SK-N-MC (cell line): ENCODE measurements at regions not wholly inside any gene's neighbourhood (a gene's known extent, or its start where the extent isn't known, plus 50 kb on each side); places are given as distances from the start of the nearest gene placed in this dataset.

ENCODE experiments used
- EZH2 ChIP-seq: fragments of 200-600 bp; sonication (generic); IDR thresholded peaks from one replicate; pipeline ENCODE4 v1.6.1; 2017; ENCODE audit warnings: antibody characterized with exemption
- POLR2AphosphoS5 ChIP-seq: IDR thresholded peaks from 2 replicates; pipeline ENCODE4 v1.6.1; 2012; ENCODE audit warnings: mild to moderate bottlenecking, low read depth, low read length, borderline replicate concordance

DNA sequence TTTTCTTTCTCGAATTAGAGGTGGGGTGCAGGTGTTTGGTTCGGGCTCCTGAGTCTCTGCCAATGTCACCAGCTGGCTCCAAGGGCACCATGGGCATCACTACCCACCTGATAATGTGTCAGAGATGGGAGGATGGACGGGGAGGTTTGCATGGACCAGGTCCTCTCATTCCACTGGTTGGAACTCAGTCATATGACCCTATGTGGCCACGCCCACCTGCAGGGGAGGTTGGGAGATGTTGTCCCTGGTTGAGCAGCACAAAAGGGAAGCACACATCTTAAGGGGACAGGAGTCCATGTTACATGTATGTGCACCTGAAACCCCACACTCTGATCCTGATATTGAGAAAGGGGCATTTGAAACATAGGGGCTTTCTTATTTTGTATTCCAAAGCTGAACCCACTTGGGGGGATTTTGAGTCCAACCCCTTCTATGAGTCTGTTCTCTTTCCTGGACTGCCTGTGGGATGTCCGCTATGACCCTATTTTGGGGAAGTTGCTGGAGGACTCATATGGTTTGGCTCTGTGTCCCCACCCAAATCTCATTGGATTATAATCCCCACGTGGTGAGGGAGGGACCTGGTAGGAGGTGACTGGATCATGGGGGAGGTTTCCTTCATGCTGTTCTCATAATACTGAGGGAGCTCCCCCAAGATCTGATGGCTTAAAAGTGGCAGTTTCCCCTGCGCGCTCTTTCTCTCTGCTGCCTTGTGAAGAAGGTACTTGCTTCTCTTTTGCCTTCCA lies 66.9 kb upstream of the BAIAP2L1 start:
- TF ChIP-seq POLR2AphosphoS5 (no peak), EZH2 (no peak)
